ENCODE measurements at regions not wholly inside any gene's neighbourhood (a gene's known extent, or its start where the extent isn't known, plus 50 kb on each side); places are given as distances from the start of the nearest gene placed in this dataset.

- DNase-seq (ENCODE audit: low read depth), result no peak
Measured at GRCh38 chr3:147851062-147851461, 441.9 kb downstream of the ZIC1 start.

DNA sequence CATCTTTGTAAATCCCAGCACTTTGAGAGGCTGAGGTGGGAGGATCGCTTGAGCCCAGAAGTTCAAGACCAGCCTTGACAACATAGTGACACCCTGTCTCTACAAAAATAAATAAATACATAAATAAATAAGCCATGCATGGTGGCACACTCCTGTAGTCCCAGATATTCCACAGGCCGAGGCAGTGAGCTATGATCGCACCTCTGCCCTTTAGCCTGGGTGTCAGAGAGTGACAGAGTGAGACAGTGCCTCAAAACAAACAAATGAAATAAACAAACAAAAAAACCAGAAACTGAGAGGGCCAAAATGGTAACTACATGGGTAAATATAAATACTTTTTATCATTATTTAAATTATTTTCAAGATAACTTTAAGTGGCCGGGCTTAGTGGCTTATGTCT is 445.4 kb downstream of the ZIC1 start:
- DNase-seq (ENCODE audit: low read depth), result no peak

GRCh38 chr3:147864754-147865354 is 455.7 kb downstream of the ZIC1 start:
- no peak for DNase-seq (ENCODE audit: low read depth)

DNA sequence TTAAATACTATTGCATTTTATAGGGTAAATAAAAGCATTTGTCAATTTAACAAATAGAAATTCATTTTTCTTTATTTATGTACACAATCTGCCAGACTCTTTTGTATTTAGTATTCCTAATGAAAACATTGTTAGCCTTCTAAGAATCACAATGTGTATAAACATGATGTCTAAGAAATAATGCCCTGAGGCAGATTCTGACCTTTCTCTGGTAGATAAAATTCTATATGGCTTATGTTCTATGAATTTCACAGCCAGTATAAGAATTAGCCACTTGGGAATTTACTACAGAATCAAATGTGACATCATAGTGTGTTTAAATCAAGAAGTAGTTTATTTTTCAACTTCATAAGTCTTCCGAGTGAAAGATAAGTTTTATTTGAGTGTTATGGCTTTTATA is 457.4 kb downstream of the ZIC1 start:
- DNase-seq (ENCODE audit: low read depth), result no peak

DNA sequence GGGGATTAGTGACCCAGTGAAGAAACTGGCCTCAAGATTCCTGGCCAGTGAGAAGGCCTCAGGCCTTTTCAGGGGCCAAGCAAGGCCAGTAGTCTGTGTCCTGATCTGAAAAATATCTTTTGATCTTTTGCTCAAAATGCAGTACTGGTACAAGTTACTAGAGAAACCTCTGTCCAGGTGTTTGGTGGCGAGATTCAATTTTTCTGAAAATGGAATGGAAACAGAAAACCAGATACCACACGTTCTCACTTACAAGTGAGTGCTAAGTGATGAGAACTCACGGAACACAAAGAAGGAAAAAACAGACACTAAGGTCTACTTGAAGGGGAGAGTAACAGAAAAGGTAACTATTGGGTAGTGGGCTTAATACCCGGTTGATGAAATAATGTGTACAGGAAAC is 463.4 kb downstream of the ZIC1 start:
- no peak for DNase-seq (ENCODE audit: low read depth)

GRCh38 chr3:147875498-147875897 is 466.3 kb downstream of the ZIC1 start:
- no peak for DNase-seq (ENCODE audit: low read depth)

DNA sequence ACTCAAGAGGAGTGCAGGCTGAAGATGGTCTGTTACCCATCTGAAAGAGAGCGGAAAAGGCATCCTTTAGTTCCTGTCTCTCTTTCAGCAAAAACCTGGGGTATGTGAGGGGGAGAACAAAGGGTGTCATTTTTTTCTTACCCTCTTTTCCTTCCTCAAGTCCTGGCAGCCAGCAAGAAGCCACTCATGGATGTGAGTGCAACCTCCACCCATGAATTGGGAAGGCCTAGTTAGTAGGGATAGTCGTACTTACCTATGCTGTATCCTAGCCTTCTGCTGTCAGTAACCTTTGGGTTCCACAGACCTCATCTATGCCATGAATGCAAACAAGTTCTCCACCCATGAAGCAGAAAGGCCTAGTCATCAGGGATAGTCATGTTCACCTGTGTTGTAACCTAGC is 472.8 kb downstream of the ZIC1 start:
- no peak for DNase-seq (ENCODE audit: low read depth)

DNA sequence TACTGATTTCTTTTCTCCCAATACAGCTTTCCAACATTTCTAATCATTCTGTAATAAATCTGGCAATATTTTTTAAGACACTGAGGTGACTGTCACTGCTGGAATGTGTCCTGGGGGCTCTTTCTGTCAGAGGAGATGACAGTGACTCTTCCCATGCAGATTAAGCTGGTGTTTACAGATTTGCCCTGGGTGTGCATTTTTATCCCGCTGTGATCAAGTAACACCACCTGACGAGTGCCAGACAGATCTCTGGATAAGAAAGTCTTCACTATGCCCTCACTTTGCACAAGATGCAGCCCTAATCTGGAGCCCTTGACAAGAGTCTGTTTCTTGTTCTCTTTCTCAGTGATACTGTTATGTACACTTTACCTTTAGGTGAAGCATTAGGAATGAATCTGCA is 477.7 kb downstream of the ZIC1 start:
- DNase-seq (ENCODE audit: low read depth), result no peak

DNA sequence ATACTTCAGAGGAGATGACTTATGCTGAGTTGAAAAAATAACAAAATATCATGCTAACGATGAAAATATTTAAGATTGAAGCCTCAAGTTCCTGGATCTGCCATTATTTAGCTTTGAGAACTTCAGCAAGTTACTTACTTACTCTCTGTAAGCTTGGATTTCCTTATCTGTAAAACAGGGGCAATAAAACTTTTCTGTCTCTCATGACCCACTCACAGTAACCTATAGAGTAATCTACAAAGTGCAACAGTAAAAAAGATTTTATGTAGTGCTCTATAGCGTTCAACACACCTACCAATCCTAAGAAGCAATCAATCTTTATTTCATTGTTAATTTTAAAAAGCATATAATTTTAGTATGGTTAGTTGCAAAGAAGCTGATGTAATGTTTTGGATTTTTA is 478.6 kb downstream of the ZIC1 start:
- DNase-seq (ENCODE audit: low read depth), result no peak

GRCh38 chr3:147890114-147890513 is 480.9 kb downstream of the ZIC1 start:
- DNase-seq (ENCODE audit: low read depth), result no peak

- no peak for DNase-seq (ENCODE audit: low read depth)
Measured at GRCh38 chr3:147895509-147895908, 486.3 kb downstream of the ZIC1 start.

DNA sequence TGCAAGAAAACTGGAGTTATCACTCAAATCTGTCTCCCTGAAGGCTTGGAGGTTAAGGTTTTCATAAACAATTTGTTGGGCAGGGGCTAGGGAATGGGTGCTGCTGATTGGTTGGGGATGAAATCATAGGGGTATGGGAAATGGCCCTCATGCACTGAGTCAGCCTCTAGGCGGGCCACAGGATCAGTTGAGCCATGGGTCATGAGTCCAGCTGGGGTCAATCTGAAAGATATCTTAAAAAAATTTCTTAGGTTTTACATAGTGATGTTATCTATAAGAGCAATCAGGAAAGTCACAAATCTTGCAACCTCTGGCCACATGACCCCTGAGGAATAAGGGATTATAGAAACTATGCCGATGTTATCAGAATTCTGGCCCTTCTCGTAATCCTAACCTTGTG is 491.7 kb downstream of the ZIC1 start:
- DNase-seq (ENCODE audit: low read depth), result no peak

DNA sequence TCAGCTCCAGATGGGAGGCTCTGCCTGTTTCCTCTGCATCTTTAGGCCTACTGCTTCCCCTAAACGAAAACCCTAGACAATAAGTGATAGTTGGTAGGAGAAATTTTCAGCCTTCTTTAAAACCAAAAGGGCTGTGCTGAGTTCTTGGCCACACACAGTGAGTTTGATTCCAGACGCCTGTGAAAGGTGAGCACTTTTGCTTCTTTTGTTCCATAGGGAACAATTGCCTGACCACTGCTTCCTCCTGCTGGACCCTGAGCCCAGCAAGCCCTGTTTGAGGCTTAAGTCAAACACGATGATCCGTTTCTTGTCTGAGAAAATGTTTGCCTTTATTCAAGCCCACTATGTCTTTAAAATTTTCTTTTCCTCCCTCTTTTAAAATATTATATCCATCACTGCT is 493.9 kb downstream of the ZIC1 start:
- no peak for DNase-seq (ENCODE audit: low read depth)

GRCh38 chr3:147904421-147904820 is 495.3 kb downstream of the ZIC1 start:
- DNase-seq (ENCODE audit: low read depth), result no peak

- DNase-seq (ENCODE audit: low read depth), result no peak
Measured at GRCh38 chr3:147906285-147906684, 497.1 kb downstream of the ZIC1 start.

DNA sequence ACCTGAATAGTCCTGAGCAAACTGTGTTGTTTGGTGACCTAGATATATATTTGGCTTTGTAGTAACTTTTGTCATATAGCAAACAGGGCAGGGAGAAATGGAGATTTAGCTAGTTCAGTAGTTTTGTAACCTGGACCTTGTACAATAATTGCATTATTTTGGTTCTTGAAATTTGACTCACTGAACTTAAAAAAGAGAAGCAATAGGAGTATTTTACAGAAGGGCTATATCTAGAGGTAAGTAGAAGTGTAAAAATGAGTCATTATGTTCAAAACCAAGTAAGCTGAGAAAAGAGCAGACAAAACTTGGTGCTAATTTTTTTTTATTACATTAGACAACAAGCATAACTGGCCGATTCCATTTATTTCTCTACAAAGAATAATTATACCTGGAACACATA is 505.4 kb downstream of the ZIC1 start:
- DNase-seq (ENCODE audit: low read depth), result no peak

- peak; percentile 85 for DNase-seq (ENCODE audit: low read depth)
Measured at GRCh38 chr3:147915057-147915456, 505.9 kb downstream of the ZIC1 start.

DNA sequence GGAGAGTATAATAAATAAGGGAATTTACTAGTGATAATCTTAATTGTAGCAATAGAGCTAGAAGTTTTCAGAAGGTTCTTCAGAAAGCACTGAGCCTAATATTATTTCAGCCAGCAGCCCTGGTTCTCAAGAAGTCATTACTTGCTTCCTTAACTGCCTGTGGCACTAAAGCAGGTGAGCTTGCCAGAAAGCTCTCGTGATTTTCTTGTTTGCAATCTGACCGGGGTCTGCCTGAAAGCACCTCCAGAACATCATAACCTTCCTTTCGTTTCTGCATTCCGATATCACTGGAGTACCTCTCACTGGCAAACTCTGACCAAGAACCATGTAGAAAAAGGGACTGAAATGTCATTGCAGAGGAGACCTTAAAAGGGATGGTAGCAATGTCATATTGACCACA is 510.3 kb downstream of the ZIC1 start:
- no peak for DNase-seq (ENCODE audit: low read depth)

GRCh38 chr3:147921051-147921450 is 511.9 kb downstream of the ZIC1 start:
- DNase-seq (ENCODE audit: low read depth), result peak; percentile 59

DNA sequence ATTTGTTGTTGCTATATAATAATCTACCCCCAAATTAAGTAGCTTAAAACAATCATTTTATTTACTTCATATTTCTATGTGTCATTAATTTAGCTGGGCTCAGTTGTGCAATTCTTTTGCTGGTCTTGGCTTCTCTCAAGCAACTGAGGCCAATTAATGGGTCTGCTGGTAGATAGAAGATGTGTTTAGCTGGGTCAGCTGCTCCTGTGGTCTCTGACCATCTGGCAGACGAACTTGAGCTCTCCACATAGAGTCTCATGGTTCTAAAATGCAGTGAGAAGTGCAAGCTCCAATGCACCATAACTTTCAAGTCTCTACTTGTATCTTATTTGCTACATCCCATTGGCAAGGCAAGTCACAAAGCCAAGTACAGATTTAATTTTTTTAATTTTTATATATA is 515.6 kb downstream of the ZIC1 start:
- DNase-seq (ENCODE audit: low read depth), result peak; percentile 65

DNA sequence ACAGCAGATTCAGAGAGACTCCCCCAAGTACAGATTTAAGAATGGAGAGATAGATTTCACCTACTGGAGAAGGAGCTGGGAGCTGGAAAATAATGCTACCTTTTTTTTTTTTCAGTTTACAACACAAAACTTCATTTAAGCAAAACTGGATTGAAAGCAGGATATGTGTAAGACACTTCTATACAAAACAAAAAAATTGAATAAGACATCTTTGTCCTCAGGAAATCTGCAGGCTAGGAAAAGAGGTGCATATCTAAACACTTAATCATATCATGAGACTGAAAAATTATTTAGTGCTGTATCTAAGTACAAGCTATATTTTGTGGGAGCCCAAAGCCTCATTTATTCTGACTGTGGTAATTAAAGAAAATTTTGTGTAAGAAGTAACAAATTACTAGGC is 516.1 kb downstream of the ZIC1 start:
- DNase-seq (ENCODE audit: low read depth), result no peak

DNA sequence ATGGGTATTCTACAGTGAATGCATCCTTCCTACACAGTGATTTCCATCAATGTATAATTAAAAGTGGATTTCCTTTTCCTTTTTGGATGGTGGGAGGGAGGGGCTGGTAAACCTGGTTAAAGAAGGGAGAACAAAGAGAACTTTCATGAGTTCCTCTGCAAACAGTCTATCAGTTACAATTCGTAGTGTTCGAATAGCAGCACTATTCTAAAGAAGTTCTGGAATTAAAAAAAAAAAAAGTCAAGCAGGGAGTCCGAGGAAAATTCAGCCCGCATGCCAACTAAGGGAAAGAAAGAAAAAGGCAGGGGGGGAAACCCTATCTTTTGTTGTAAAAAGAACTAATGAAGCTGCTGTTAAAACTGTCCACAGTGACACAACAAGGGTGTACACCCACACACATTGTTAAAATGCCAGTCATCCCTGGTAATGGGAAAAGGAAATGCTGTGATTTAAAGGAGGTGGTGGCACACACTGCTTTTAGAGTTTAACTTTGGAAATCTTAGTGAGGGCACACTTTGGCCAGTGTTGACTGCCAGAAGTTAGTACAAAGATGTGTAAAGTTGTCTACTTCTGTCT is 521.2 kb downstream of the ZIC1 start:
- peak; percentile 36 for DNase-seq (ENCODE audit: low read depth)

- DNase-seq (ENCODE audit: low read depth), result no peak
Measured at GRCh38 chr3:147934451-147935180, 525.5 kb downstream of the ZIC1 start.

GRCh38 chr3:147937341-147937740 is 528.2 kb downstream of the ZIC1 start:
- no peak for DNase-seq (ENCODE audit: low read depth)

All from stromal cell of bone marrow (primary cell).